HG03439 (cell line): ENCODE measurements at regions not wholly inside any gene's neighbourhood (a gene's known extent, or its start where the extent isn't known, plus 50 kb on each side); places are given as distances from the start of the nearest gene placed in this dataset.
"Not testable (repeated sequence)": the region's sequence is repeated elsewhere in the genome, so short reads cannot be mapped to it uniquely, and the experiment has no call there.

Experiments used
- ATAC-seq: cut with Tn5 transposase; IDR thresholded peaks from one replicate; pipeline ENCODE4 v1.9.1; 2021; ENCODE audit warnings: mild to moderate bottlenecking, moderate library complexity; ENCODE audit not compliant: unreplicated experiment

DNA sequence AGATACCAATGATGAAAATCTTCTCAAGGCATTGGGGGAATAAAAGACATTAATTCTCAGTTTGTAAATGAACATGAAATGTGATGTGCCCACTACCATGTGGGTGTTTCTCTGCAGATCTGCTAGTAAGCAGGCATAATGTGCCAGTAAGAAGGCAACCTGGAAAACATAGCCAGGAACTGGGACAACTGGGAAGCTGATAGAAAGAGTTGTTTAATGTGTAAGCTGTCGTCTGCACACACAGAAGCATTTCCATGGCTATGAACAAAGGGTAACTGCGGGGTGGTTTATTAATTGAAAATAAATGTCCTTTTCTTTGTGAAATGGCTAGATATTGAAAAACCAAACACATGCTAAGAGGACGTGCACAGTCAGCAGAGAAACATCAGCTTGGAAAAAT is 52.0 kb downstream of the ZC3H11B start:
- no peak for ATAC-seq

DNA sequence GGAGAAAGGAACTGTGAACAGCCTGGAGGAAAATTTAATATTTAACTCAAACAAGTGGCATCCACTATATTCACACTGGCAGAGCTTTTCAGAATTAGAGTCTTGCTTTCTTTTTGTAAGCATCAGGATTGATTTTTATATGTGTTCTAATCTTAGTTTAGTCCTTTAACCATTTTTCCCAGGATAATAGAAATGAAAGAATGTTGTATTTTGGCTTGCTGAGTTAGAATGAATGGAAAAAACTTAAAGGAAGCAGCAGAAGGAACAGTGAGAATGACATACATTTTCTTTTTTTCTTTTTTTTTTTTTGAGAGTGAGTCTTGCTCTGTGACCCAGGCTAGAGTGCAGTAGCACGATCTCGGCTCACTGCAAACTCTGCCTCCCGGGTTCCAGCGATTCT is 53.0 kb downstream of the ZC3H11B start:
- ATAC-seq = no peak

DNA sequence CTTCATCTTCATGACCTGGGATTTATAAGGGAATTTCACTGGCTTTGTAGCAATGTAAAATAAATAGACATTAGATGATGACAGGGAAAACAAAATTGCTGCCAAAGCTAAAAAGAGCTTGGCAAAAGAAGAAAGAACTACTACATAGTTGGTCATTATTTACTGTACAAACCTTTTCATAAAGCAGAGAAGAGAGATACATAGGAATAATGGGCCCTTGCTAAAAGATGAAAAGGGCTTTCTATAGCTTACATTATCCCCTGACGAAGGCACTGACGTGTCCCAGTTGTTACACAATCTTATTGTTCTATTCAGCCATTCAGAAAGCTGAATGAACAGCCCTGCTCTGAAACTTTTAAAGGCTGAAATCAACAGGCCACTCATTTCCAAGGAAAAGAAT is 57.1 kb downstream of the ZC3H11B start:
- ATAC-seq = no peak

DNA sequence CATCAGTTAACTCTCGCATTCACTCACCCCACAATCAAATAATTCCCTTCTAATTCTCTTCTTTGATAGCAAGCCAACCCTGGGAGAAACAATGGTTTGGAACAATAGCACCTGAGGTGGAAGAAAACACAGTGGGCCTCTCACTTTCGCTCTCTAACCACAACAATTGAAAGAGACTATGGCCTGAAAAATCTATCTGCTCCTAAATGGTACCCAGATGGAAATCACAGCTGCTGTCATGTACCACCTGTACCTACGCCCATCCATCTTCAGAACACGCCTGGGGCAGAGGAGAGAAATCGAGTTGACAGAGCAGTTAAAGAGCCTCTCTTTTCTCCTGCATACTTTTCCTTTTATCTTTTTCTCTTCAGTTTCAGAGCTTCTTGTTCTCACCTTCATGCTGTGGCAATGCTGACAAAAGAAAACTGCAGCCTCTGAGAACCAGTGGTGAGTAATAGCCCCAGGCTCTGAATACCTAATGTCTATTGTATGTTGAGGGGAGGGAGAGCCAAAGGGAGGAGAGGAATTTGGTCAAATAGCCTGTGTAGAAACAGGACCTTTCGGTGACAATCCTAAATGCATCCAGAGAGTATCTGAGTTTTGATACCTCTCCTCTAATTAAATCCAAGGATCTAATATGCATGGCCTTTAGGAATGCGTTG is 57.7 kb downstream of the ZC3H11B start:
- no peak for ATAC-seq

DNA sequence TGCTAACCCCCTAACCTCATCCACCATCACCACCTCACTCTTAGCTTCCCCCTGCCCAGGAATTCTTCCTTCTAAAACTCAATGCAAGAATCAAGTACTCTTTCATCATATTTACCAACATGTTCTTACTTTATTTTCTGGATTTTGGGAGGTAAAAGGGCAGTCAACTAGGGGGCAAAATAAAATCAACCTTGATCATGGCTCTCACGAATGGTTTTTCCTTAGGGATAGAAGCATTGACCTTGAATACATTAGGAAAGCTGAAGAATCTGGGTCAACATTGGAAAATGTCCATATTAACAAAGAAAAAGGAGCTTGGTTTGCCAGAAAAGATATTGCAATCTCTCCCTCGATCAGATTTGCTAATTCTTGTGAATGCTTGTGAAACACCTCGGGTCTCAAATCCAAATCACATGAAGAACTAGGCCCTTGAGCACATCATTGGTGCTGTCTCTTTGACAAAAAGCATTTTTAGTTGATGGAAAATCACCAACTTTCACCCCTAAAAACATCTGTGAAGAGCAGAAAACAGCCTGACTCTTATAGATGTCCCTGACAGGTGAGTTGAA is 58.9 kb downstream of the ZC3H11B start:
- ATAC-seq = no peak

DNA sequence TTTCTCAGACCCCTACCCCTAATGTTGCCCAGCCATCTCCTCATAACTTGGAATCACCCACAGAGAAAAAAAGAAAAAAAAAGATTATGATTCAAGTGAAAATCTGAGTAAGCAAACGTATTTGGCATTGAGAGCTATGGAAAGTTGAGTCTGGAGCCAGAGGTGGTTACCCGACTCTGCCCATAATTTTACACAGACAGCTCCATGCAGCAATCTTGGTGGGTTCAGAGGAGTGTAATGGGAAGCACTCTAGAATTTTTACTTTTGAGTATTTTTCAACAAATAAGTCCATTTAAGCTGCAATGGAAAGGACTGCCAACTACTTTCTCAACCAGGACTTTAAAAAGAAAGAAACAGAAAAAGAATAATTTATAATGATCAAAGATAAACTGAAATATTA is 62.7 kb downstream of the ZC3H11B start:
- no peak for ATAC-seq

DNA sequence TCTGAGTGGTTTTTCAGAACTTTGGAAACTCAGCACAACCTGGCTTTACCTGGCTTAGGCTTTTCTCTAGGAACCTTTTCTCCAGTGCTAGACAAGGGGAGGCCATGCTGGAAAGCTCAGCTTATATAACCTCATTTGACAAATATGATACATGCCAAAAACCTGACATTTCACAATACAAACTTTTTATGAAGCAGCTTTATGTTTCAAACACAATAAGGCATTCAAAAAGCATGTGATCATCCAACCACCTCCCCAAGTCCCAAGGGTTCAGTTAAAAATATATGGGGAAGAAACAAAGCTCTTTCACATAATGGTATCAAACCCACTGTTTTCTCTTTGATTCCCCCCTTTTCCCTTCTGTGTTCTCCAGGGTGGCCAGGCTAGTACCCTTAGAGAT is 63.7 kb downstream of the ZC3H11B start:
- no peak for ATAC-seq

DNA sequence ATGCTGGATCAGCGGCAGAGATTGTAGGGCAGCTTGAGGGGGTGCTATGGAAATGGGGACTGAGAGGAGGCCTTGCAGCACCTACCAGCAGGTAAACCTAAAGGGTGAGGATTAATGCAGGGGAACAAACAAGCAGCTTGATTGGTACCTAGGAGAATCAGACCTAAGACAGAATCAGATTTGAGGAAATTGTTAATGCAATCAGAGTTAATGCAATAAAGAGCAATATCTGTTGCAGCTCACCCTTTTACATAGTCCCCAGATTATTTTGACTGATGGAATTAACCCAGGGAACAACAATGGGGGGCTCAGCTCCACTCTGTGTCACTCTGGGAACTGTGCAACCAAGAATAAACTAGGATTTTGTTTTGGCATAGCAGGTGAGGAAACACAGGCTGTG is 64.5 kb downstream of the ZC3H11B start:
- ATAC-seq = no peak

DNA sequence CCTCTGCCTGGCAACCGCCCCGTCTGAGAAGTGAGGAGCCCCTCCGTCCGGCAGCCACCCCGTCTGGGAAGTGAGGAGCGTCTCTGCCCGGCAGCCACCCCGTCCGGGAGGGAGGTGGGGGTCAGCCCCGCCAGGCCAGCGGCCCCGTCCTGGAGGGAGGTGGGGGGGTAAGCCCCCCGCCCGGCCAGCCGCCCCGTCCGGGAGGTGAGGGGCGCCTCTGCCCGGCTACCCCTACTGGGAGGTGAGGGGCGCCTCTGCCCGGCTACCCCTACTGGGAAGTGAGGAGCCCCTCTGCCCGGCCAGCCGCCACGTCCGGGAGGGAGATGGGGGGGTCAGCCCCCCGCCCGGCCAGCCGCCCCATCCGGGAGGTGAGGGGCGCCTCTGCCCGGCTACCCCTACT is 67.1 kb downstream of the ZC3H11B start:
- not testable (repeated sequence) for ATAC-seq

DNA sequence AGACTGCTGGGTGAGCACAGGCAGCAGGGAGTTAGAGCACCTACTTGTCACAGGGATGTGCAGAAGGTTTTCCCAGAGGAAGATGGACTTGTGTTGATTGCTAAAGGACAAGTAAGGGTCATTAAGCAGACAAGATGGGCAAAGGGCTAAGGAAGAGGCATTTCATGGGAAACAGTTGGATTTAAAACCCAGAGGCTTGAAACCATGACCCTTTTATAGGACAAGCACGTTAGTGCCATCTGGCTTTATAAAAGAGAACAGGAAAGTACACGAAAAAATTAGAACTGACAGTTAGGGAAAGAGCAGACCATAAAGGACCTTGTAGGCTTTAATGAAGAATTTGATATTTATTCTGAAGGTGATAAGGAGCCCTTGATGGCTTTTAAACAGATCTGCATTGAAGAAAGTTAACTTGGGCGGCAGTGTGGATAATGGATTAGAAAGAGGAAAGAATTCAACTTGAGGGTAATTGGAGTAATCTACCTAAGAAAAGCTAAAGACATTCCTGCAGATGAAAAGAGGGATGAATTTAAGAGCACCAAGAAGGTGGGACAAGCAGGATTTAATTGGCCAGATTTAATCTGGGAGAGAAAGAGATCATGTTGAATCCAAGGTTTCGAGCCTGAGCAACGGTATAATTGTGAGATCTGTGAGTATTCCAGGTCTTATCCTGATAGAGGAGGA is 68.6 kb downstream of the ZC3H11B start:
- ATAC-seq = no peak

DNA sequence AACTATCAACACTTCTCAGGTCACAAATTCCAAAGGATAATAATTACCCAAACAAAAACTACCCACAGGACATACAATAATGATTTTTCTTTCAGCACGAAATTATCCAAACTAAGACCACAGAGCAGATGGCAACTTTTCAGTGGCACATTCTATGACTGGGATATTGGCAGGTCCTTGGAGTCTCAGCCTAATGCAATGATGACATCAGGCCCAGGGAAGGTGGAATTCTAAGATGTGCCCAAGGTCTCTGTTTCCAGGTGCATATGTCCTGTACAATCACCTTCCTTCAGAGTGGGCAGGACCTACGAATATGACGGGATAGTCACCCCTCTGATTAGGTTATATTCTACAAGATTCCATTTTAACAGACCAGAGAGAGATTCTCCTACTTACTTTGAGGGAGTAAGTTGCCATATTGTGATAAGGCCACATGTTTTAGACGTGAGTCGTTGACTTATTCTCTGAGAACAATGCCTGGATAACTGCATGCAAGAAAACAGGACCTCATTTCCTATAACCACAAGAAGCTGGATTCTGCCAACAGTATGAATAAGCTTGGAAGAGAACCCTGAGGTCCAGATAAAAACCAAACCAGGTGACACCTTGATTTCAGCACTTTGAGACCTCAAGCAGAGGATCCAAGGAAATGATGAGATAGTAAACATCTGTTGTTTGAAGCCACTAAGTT is 69.9 kb downstream of the ZC3H11B start:
- ATAC-seq = no peak

DNA sequence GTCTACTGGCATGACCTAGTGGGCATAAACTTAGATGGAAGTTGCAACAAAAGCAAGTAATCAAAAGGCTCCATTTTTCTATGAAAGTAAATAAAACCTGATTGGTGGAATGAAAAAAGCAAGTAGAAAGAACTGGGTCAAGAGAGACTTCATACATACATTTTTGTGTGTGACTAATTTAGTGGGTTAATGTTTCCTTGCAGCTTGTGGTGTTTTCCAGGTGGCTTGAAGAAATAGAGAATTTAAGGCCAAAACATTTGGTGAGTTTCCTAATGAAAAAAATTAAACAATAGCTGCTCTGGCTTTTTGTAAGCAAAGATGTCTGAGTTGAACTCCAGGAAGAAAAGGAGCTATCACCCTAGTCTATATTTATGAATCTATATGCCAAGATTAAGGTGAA is 71.0 kb downstream of the ZC3H11B start:
- no peak for ATAC-seq

DNA sequence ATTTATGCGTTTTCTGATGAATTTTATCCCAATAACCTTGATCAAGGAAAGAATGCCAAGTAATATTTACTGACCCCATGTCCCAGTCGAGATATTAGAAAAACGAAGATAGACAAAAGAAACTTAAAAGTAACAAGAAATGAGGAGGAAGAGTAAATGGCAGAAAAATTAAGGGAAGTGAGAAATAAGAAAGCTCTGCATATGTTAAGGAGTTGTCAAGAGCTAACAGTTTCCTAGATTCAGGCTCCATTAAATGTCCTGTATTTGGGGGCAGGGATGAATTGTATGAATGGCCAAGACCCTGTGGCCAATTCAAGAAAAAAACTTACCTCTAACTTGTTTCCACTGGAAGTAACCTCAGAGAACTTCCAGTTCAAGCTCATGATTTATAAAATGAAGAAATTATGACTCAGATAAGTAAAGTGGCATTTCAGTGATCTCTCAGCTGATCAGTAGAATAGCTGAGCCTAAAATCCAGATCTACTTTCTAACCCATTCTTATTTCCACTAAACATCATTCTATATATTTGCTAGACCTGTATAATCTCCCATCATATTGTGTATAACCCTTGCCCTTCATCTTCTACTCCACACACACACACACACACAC is 73.2 kb downstream of the ZC3H11B start:
- ATAC-seq = no peak

DNA sequence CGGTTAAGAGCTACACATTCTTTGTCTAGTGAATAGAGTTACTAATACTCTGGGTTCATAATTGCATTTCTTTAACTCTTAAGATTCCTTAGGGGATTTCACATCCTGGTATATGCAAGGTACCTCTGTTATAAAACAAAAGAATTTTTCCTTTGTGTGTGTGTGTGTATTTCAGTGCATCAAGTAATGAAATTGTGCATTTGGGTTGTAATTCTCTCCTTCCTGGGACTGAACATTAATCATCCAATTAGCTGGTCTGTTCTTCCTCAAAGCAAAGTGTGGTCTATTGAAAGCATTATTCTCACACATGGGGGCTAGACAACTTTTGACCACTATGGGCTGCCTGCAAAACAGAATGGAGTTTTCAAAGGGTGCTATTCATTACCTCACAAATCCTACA is 74.0 kb downstream of the ZC3H11B start:
- no peak for ATAC-seq

DNA sequence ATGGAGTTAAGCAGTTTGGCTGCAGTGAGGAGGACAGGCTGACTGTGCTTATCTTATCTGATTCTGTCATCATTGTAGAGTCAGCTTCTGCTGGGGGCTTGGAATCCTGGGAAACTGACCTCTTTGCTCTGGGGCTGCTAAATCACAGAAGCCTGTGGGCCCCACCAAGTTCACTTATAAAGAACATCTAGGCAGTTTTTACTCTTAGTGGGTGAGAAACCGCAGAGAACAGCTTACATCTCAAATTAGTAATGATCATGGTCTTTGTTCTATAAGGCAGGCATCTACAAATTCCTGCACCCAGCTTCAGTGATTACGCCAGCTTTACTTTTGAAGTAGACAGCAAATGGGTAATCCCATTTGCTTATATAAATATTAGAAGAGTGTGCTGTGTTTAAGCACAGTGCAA is 75.7 kb downstream of the ZC3H11B start:
- no peak for ATAC-seq

DNA sequence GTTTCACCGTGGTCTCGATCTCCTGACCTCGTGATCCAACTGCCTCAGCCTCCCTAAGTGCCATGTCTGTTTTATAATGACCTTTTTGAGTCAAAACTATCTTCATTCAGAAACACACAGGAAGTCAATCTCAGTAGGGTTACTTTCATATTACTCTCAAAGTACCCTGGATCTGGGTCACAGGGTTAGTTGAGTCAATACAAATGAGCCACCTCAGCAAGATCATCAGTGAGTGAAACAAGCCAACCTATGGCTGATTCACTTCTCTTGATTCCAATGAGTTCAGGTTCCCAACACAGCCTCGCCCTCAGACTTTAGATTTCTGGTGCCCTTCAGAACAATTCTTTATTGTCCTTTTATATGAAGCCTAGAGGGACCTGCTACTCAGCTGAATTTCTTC is 76.9 kb downstream of the ZC3H11B start:
- no peak for ATAC-seq

DNA sequence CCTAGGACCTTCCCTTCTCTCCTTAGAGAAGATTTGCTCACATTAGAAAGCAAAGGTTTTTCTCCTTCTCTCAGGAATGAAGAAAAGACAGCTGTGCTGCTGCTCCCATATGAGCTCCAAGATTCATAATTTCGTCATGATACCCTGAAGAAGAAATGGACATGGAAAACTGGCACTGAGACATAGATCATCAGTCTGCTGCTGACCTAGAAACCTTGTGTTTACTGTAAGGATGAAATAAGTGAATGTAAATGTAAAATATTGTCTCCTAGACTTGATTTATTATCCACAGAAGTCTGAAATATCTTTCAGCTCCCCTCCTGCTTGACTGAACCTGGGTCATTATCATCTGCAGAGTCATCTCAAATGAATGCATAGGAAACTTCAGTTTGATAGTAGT is 77.9 kb downstream of the ZC3H11B start:
- no peak for ATAC-seq

DNA sequence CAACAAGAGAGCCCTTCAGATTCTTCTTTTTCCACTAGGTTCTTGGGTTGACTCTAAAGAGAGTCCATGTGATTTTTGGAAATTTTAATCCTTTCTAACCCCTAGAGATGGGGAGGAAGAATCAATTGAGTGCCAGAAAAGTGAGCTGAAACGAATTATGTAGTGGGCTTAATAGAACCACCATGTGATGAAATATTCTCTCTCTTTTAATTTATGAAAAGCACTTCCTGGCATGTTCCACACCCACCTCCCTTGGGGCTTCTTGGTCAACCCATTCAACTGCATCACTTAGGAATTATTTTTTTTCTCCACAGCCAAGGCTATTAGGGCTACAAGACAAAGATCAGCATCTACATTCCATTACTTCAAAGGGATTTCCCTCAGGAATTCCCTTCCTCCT is 79.6 kb downstream of the ZC3H11B start:
- ATAC-seq = no peak

DNA sequence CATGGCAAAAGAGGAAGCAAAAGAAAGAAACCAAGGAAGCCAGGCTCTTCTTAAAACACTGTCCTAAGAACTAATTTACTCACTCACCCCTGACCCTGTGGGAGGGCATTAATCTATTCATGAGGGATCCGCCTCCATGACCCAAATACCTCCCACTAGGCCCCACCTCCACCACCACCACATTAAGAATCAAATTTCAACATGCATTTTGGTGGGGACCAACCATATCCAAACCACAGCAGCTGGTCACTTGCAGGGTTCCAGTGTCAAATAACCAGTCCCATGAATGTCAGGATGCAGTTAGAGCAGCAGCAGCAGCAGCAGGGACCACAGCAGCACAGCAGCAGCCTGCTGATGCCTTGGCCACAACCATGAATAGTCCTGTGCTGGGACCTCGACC is 83.8 kb downstream of the ZC3H11B start:
- ATAC-seq = no peak

DNA sequence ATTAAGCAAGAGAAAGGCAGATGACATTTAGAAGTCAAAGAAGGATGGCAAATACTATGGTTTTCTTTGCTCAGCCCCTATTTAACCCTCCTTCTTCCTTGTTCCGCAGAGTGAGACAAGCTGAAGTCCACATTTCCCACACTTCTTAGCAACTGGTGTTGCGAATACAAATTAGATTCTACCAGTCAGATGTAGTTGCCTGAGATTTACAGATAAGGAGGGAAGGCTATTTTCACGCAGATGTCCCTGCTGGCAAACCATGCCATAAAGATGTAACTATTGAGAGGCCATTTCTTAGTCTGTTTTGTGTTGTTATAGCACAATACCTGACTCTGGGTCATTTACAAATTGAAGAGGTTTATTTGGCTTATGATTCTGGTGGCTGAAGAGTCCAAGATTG is 84.3 kb downstream of the ZC3H11B start:
- ATAC-seq = no peak

DNA sequence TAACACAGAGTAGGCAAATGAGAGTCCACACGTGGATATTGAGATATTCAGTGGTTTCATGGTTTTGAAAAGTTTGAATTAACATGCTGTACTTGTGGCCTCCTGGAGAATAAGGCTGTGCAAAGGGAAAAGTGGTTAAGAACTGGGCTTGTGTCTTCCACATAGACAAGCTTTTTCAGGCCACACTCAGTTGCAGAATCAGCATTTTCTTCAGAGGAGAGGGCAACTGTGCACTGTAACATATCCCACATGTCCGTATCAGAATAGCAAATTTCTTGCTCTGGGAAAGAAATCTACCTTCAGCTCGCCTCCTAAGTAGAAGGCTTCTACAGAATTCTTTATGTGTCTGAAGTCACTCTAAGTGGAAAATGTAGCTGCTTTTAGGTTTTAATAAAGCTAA is 84.9 kb downstream of the ZC3H11B start:
- no peak for ATAC-seq

DNA sequence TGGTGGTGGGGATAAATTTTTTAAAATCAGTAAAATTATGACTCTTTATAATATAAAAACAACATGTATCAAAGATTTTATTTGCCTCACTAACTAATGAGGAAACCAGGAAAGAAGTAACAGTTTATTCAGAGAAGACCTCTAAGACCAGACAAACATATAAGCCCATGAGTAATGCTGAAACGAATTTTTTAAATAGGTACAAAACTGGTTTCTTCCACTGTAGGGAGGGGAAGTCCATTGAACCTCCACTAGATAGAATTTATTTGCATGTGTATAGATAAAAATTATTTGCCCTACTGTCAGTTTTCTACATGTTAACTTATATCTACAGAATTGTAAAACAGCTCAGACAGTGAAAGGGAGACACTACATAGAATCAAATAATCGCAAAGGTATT is 86.8 kb downstream of the ZC3H11B start:
- no peak for ATAC-seq
